ENCODE measurements at regions not wholly inside any gene's neighbourhood (a gene's known extent, or its start where the extent isn't known, plus 50 kb on each side); places are given as distances from the start of the nearest gene placed in this dataset.

DNA sequence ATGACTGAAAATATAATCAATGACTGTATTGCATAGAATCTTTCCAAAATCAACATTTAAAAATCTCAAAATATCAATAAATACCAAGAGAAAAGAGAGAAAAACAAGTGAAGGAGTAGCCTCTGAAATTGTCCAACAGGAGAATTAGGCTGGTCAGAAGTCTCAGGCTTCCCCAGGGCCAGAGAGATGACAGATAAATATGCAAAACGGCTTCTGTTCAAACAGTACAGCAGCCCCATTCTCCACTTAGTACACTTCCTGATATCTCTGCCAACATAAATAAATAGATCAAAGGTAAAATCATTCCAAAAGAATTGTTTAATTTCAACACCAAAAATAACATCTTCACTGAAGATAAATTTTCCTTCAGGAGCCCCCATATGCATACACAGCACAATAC, 204.7 kb upstream of the GABRA2 start:
- no peaks in the 10 kb centered on the region for H3K36me3 ChIP-seq (replicated peaks in 1 of 2; ENCODE audit: control insufficient read depth in 1 of 2, insufficient read depth in 2 of 2, low read length in 2 of 2)
- Mint-ChIP-seq H3K27me3 (ENCODE audit: low read depth in 3 of 3) (peaks cover 0 to 3% (median 2%) of the 10 kb centered on the region in 3 donors), H3K4me3 (no peak overlapping the region), H3K27ac (no peak overlapping the region), H3K4me1 (no peaks in the 10 kb centered on the region), H3K36me3 (no peaks in the 10 kb centered on the region), H3K9me3 (peaks cover 1 to 6% (median 2%) of the 10 kb centered on the region in 7 donors)
- no peak for DNase-seq
- H3K27me3 ChIP-seq (ENCODE audit: control insufficient read depth in 2 of 2, insufficient read depth in 2 of 2, low read length in 2 of 2), result no peaks in the 10 kb centered on the region
- H3K79me2 ChIP-seq (ENCODE audit: insufficient read depth, low read length), result no peaks in the 10 kb centered on the region
- no peaks in the 10 kb centered on the region for H4K20me1 ChIP-seq (ENCODE audit: insufficient read depth, low read length)
- TF ChIP-seq, protein P1, sequence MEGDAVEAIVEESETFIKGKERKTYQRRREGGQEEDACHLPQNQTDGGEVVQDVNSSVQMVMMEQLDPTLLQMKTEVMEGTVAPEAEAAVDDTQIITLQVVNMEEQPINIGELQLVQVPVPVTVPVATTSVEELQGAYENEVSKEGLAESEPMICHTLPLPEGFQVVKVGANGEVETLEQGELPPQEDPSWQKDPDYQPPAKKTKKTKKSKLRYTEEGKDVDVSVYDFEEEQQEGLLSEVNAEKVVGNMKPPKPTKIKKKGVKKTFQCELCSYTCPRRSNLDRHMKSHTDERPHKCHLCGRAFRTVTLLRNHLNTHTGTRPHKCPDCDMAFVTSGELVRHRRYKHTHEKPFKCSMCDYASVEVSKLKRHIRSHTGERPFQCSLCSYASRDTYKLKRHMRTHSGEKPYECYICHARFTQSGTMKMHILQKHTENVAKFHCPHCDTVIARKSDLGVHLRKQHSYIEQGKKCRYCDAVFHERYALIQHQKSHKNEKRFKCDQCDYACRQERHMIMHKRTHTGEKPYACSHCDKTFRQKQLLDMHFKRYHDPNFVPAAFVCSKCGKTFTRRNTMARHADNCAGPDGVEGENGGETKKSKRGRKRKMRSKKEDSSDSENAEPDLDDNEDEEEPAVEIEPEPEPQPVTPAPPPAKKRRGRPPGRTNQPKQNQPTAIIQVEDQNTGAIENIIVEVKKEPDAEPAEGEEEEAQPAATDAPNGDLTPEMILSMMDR (IDR thresholded peaks at IDR 0.05), result no peak
- H3K9ac ChIP-seq (ENCODE audit: insufficient read depth, low read length, poor library complexity, severe bottlenecking), result no peak overlapping the region
- intact Hi-C loops (cut with micrococcal nuclease), result no loop called here
- no peaks in the 10 kb centered on the region for H3K9me3 ChIP-seq (replicated peaks in 1 of 2; ENCODE audit: control insufficient read depth in 1 of 2, insufficient read depth in 1 of 2, low read length in 2 of 2)
- no peak overlapping the region for H2AFZ ChIP-seq (ENCODE audit: insufficient read depth, low read depth, low read length, poor library complexity, severe bottlenecking)
- WGBS (ENCODE audit: insufficient coverage), result no CpG with 5 or more reads among the region's 1 CpG
- H3K4me2 ChIP-seq (replicated peaks; ENCODE audit: extremely low read depth, low read length, poor library complexity, severe bottlenecking), result no peak overlapping the region
- H3K4me3 ChIP-seq (replicated peaks in 1 of 3; ENCODE audit: low read depth in 2 of 3, low read length in 3 of 3), result no peak overlapping the region
- H3K4me1 ChIP-seq (ENCODE audit: control insufficient read depth in 1 of 2, insufficient read depth in 2 of 2, low read length in 2 of 2), result no peaks in the 10 kb centered on the region
- no peak overlapping the region for H3K27ac ChIP-seq (ENCODE audit: low read depth in 1 of 2, low read length in 2 of 2)

DNA sequence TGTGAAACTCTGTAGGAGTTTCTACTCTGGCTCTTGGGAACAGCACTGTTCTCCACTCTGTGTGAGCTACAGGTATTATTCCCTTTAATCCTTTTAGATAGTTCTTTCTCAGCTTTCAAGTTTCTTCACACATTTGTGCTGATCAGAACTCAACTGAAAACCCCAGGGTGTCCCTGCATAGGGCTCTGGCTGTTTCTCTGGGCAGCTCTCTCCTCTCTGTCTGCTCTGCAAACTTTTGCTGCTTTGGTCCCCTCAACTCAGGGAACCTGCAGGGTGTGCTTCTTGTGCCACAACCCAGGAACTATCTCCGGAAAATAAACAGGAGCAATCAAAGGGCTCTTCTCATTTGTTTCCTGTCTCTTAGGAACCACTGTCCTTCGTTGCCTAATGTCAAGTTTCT, 196.6 kb upstream of the GABRA2 start:
- no peak overlapping the region for H3K4me3 Mint-ChIP-seq
- Histone ChIP-seq H3K79me2 (ENCODE audit: insufficient read depth, low read length) (no peaks in the 10 kb centered on the region), H3K4me2 (replicated peaks; ENCODE audit: extremely low read depth, low read length, poor library complexity, severe bottlenecking) (no peak overlapping the region), H3K27me3 (ENCODE audit: control insufficient read depth in 2 of 2, insufficient read depth in 2 of 2, low read length in 2 of 2) (no peaks in the 10 kb centered on the region), H3K36me3 (replicated peaks in 1 of 2; ENCODE audit: control insufficient read depth in 1 of 2, insufficient read depth in 2 of 2, low read length in 2 of 2) (no peaks in the 10 kb centered on the region), H3K4me3 (replicated peaks in 1 of 3; ENCODE audit: low read depth in 2 of 3, low read length in 3 of 3) (no peak overlapping the region), H3K4me1 (ENCODE audit: control insufficient read depth in 1 of 2, insufficient read depth in 2 of 2, low read length in 2 of 2) (no peaks in the 10 kb centered on the region), H3K9me3 (replicated peaks in 1 of 2; ENCODE audit: control insufficient read depth in 1 of 2, insufficient read depth in 1 of 2, low read length in 2 of 2) (no peaks in the 10 kb centered on the region), H3K9ac (ENCODE audit: insufficient read depth, low read length, poor library complexity, severe bottlenecking) (no peak overlapping the region), H4K20me1 (ENCODE audit: insufficient read depth, low read length) (no peaks in the 10 kb centered on the region), H2AFZ (ENCODE audit: insufficient read depth, low read depth, low read length, poor library complexity, severe bottlenecking) (no peak overlapping the region), H3K27ac (ENCODE audit: low read depth in 1 of 2, low read length in 2 of 2) (no peak overlapping the region)
- H3K9me3 Mint-ChIP-seq, result peaks cover 0 to 3% (median 0%) of the 10 kb centered on the region in 7 donors
- no peaks in the 10 kb centered on the region for H3K27me3 Mint-ChIP-seq (ENCODE audit: low read depth in 3 of 3)
- WGBS (ENCODE audit: insufficient coverage), result 14% methylated on average over 1 of the region's 2 CpGs
- intact Hi-C loops (cut with micrococcal nuclease), result no loop called here
- no peak overlapping the region for H3K27ac Mint-ChIP-seq
- no peak for DNase-seq
- TF ChIP-seq, protein P1 (IDR thresholded peaks at IDR 0.05), result no peak
- no peaks in the 10 kb centered on the region for H3K36me3 Mint-ChIP-seq
- no peaks in the 10 kb centered on the region for H3K4me1 Mint-ChIP-seq
